Muscle of leg (tissue), 3 donors: ENCODE measurements at regions not wholly inside any gene's neighbourhood (a gene's known extent, or its start where the extent isn't known, plus 50 kb on each side); places are given as distances from the start of the nearest gene placed in this dataset.

Source experiments
- DNase-seq: peaks from one replicate; pipeline ENCODE4 v3.0.0; 2013
- H3K27ac ChIP-seq: one replicate; pipeline ENCODE4 v1.5.1; 2013; ENCODE audit warnings: mild to moderate bottlenecking, low read length, control low read depth
- H3K27me3 ChIP-seq: one replicate; pipeline ENCODE4 v1.6.1; 2013; ENCODE audit warnings: low read length; ENCODE audit not compliant: control insufficient read depth, insufficient read depth
- H3K36me3 ChIP-seq: one replicate; pipeline ENCODE4 v1.6.1; 2013; ENCODE audit warnings: low read length; ENCODE audit not compliant: control insufficient read depth, insufficient read depth
- H3K4me1 ChIP-seq: one replicate; pipeline ENCODE4 v1.6.1; 2013; ENCODE audit warnings: low read length; ENCODE audit not compliant: control insufficient read depth, insufficient read depth
- H3K4me3 ChIP-seq: one replicate; pipeline ENCODE4 v1.5.1; 2013; ENCODE audit warnings: low read length, control low read depth
- H3K9me3 ChIP-seq: replicated peaks from 2 replicates; pipeline ENCODE4 v1.6.1; 2013; ENCODE audit warnings: low read depth, low read length; ENCODE audit not compliant: control insufficient read depth
- WGBS: methylation state at CpG from one replicate; pipeline ENCODE4 v1.1.5; 2013; ENCODE audit warnings: missing lambda C conversion rate; ENCODE audit not compliant: insufficient coverage; 5-methylcytosine and 5-hydroxymethylcytosine counted together

DNA sequence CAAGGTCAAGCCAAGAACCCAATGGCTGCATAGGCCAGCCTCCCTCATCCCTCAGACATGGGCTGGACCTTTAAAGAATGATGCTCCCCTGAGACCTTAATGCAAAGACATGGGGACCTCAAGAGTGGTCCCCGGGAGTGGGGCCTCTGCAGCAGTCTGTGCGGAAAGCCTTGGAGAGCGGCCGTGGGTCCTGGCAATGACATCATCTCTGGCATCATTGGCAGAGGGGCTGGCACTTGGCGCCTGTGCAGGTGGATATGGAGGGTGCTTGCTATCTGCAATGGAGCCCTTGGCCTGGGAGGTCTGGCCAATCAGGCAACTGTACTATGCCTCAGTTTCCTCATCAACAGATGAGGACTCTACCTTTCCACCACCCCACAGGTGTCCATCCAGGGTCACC lies 365.5 kb upstream of the MKI67 start:
- Histone ChIP-seq H3K36me3 (no peaks in the 10 kb centered on the region), H3K4me1 (peaks cover 25% of the 10 kb centered on the region), H3K9me3 (no peaks in the 10 kb centered on the region), H3K27me3 (no peaks in the 10 kb centered on the region), H3K27ac (no peak overlapping the region), H3K4me3 (no peak overlapping the region)
- DNase-seq = no peak
- WGBS = 94% methylated on average over 4 of the region's 5 CpGs

- H3K36me3 ChIP-seq = no peaks in the 10 kb centered on the region
- no peak overlapping the region for H3K27ac ChIP-seq
- no peak overlapping the region for H3K4me3 ChIP-seq
- no peaks in the 10 kb centered on the region for H3K9me3 ChIP-seq
- peaks cover 7% of the 10 kb centered on the region for H3K4me1 ChIP-seq
- no peaks in the 10 kb centered on the region for H3K27me3 ChIP-seq
- no peak for DNase-seq
- WGBS = 58% methylated on average over 4 of the region's 4 CpGs
Measured at GRCh38 chr10:128493811-128494210, 367.6 kb upstream of the MKI67 start.

- Histone ChIP-seq H3K9me3 (no peaks in the 10 kb centered on the region), H3K4me3 (no peak overlapping the region), H3K27me3 (no peaks in the 10 kb centered on the region), H3K36me3 (no peaks in the 10 kb centered on the region), H3K27ac (no peak overlapping the region), H3K4me1 (no peaks in the 10 kb centered on the region)
- DNase-seq = no peak
- WGBS = 72% methylated on average over 3 of the region's 3 CpGs
Measured at GRCh38 chr10:128494665-128495064, 368.4 kb upstream of the MKI67 start.

GRCh38 chr10:128497660-128498377 lies 371.6 kb upstream of the MKI67 start:
- no peaks in the 10 kb centered on the region for H3K9me3 ChIP-seq
- no peaks in the 10 kb centered on the region for H3K27me3 ChIP-seq
- H3K4me3 ChIP-seq = no peak overlapping the region
- WGBS = 87% methylated on average over 13 of the region's 17 CpGs
- H3K36me3 ChIP-seq = no peaks in the 10 kb centered on the region
- H3K4me1 ChIP-seq = no peaks in the 10 kb centered on the region
- H3K27ac ChIP-seq = no peak overlapping the region
- no peak for DNase-seq

- no peaks in the 10 kb centered on the region for H3K27me3 ChIP-seq
- H3K36me3 ChIP-seq = no peaks in the 10 kb centered on the region
- no peaks in the 10 kb centered on the region for H3K4me1 ChIP-seq
- H3K4me3 ChIP-seq = no peak overlapping the region
- H3K27ac ChIP-seq = no peak overlapping the region
- 60% methylated on average over 3 of the region's 3 CpGs for WGBS
- no peak for DNase-seq
- H3K9me3 ChIP-seq = no peaks in the 10 kb centered on the region
Measured at GRCh38 chr10:128498378-128498730, 372.1 kb upstream of the MKI67 start.

DNA sequence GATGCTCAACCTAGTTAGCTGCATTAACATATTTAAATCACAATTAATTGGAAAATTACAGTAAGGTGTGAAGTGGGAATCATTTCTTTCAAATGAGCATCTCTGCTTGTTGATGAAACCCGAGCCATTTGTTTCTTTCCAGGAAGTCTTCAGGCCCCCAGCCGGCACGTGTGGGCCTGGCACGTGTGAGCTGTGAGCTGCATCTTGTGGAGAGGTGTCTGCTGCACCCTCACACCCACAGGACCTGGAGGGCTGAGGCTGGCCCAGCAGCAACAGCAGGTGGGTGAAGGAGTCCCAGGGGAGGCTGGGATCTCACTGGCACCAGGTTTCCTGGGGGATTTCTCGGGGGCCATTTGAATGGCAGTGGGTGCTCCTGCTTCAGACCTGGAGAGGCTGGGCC lies 372.5 kb upstream of the MKI67 start:
- Histone ChIP-seq H3K36me3 (no peaks in the 10 kb centered on the region), H3K27ac (no peak overlapping the region), H3K4me1 (no peaks in the 10 kb centered on the region), H3K4me3 (no peak overlapping the region), H3K9me3 (no peaks in the 10 kb centered on the region), H3K27me3 (no peaks in the 10 kb centered on the region)
- WGBS = 49% methylated on average over 5 of the region's 5 CpGs
- no peak for DNase-seq

DNA sequence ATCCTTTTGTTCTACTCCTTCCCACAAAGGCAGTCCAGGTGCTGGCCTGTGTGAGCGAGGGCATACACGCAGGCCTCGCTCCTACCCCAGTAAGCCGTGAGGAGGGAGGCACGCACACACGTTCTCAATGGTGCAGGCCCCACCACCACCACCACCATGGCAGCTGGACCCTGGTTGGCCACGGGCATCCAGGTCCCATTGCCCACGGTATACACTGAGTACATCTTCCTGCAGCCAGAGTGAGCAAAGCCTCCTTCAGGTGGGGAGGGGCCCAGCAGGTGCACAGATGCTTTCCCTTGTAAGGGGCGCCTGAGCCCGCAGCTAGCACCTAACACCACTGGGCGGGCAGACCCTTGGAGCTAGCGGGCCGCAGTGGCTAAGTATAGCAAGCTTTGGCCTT lies 373.3 kb upstream of the MKI67 start:
- Histone ChIP-seq H3K27me3 (no peaks in the 10 kb centered on the region), H3K4me3 (no peak overlapping the region), H3K9me3 (no peaks in the 10 kb centered on the region), H3K27ac (no peak overlapping the region), H3K4me1 (no peaks in the 10 kb centered on the region), H3K36me3 (no peaks in the 10 kb centered on the region)
- no peak for DNase-seq
- 94% methylated on average over 10 of the region's 13 CpGs for WGBS

GRCh38 chr10:128499956-128500355 lies 373.7 kb upstream of the MKI67 start:
- H3K27ac ChIP-seq = no peak overlapping the region
- 72% methylated on average over 12 of the region's 12 CpGs for WGBS
- H3K27me3 ChIP-seq = no peaks in the 10 kb centered on the region
- H3K4me1 ChIP-seq = no peaks in the 10 kb centered on the region
- H3K36me3 ChIP-seq = no peaks in the 10 kb centered on the region
- no peak overlapping the region for H3K4me3 ChIP-seq
- no peak for DNase-seq
- H3K9me3 ChIP-seq = no peaks in the 10 kb centered on the region

- no peaks in the 10 kb centered on the region for H3K27me3 ChIP-seq
- 85% methylated on average over 17 of the region's 18 CpGs for WGBS
Measured at GRCh38 chr10:128500642-128501041, 374.4 kb upstream of the MKI67 start.

DNA sequence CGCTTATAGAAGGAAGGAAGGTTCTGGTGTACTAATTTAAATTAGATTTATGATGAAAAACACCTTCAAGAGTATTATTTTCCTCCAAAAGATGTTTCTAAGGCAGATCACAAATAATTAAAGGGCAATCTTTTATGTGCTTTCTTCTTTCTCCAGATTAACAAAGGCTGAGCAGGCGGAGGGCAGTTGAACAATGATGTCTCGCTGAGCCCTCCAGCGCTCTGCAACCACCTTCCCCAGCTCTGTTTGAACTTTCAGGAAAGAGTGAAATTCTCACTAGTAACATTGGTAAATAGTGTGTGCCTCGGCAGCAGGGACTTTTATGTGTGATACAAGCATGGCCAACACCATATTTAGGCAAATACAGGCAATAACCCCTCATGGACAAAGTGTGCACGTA lies 379.1 kb upstream of the MKI67 start:
- no peak overlapping the region for H3K4me3 ChIP-seq
- H3K27ac ChIP-seq = no peak overlapping the region
- H3K27me3 ChIP-seq = no peaks in the 10 kb centered on the region
- no peaks in the 10 kb centered on the region for H3K36me3 ChIP-seq
- 100% methylated on average over 2 of the region's 6 CpGs for WGBS
- H3K4me1 ChIP-seq = no peaks in the 10 kb centered on the region
- H3K9me3 ChIP-seq = no peaks in the 10 kb centered on the region
- no peak for DNase-seq

More at GRCh38 chr10:128500642-128501041, 374.4 kb upstream of the MKI67 start:
- no peak overlapping the region for H3K27ac ChIP-seq
- no peaks in the 10 kb centered on the region for H3K9me3 ChIP-seq
- H3K36me3 ChIP-seq = no peaks in the 10 kb centered on the region
- no peaks in the 10 kb centered on the region for H3K4me1 ChIP-seq
- no peak for DNase-seq
- H3K4me3 ChIP-seq = no peak overlapping the region

- no peaks in the 10 kb centered on the region for H3K27me3 ChIP-seq
- H3K9me3 ChIP-seq = no peaks in the 10 kb centered on the region
- no peak overlapping the region for H3K4me3 ChIP-seq
- no peaks in the 10 kb centered on the region for H3K36me3 ChIP-seq
- DNase-seq = peak; percentile 16
- WGBS = no CpG with 5 or more reads among the region's 2 CpGs
- no peaks in the 10 kb centered on the region for H3K4me1 ChIP-seq
- H3K27ac ChIP-seq = no peak overlapping the region
Measured at GRCh38 chr10:128506423-128506822, 380.2 kb upstream of the MKI67 start.
